GM21825 (cell line): ENCODE measurements at regions not wholly inside any gene's neighbourhood (a gene's known extent, or its start where the extent isn't known, plus 50 kb on each side); places are given as distances from the start of the nearest gene placed in this dataset.
"Not testable (repeated sequence)": the region's sequence is repeated elsewhere in the genome, so short reads cannot be mapped to it uniquely, and the experiment has no call there.

Experiments used
- ATAC-seq: cut with Tn5 transposase; IDR thresholded peaks from one replicate; pipeline ENCODE4 v1.9.1; 2021; ENCODE audit warnings: mild to moderate bottlenecking, moderate library complexity; ENCODE audit not compliant: unreplicated experiment

- ATAC-seq = no peak
Measured at GRCh38 chr2:176789751-176790150, 422.8 kb upstream of the HNRNPA3 start.

GRCh38 chr2:176790468-176790867, 422.1 kb upstream of the HNRNPA3 start:
- no peak for ATAC-seq

GRCh38 chr2:176793792-176794191, 418.8 kb upstream of the HNRNPA3 start:
- no peak for ATAC-seq

- no peak for ATAC-seq
Measured at GRCh38 chr2:176794392-176794791, 418.2 kb upstream of the HNRNPA3 start.

- no peak for ATAC-seq
Measured at GRCh38 chr2:176795823-176796222, 416.8 kb upstream of the HNRNPA3 start.

GRCh38 chr2:176796677-176797076, 415.9 kb upstream of the HNRNPA3 start:
- ATAC-seq = not testable (repeated sequence)

GRCh38 chr2:176804392-176804791, 408.2 kb upstream of the HNRNPA3 start:
- ATAC-seq = no peak

- ATAC-seq = no peak
Measured at GRCh38 chr2:176805345-176805744, 407.2 kb upstream of the HNRNPA3 start.

- ATAC-seq = no peak
Measured at GRCh38 chr2:176812246-176812775, 400.3 kb upstream of the HNRNPA3 start.

- no peak for ATAC-seq
Measured at GRCh38 chr2:176813156-176813555, 399.4 kb upstream of the HNRNPA3 start.

GRCh38 chr2:176813621-176814049, 399.0 kb upstream of the HNRNPA3 start:
- ATAC-seq = no peak

GRCh38 chr2:176814274-176814673, 398.3 kb upstream of the HNRNPA3 start:
- no peak for ATAC-seq

GRCh38 chr2:176814740-176815367, 397.7 kb upstream of the HNRNPA3 start:
- no peak for ATAC-seq

GRCh38 chr2:176817061-176817565, 395.5 kb upstream of the HNRNPA3 start:
- ATAC-seq = no peak

- no peak for ATAC-seq
Measured at GRCh38 chr2:176818076-176818475, 394.5 kb upstream of the HNRNPA3 start.

GRCh38 chr2:176818617-176819016, 394.0 kb upstream of the HNRNPA3 start:
- ATAC-seq = no peak

- no peak for ATAC-seq
Measured at GRCh38 chr2:176819306-176819705, 393.3 kb upstream of the HNRNPA3 start.

- no peak for ATAC-seq
Measured at GRCh38 chr2:176820371-176820932, 392.1 kb upstream of the HNRNPA3 start.

- ATAC-seq = no peak
Measured at GRCh38 chr2:176821350-176821749, 391.2 kb upstream of the HNRNPA3 start.

GRCh38 chr2:176822060-176822459, 390.5 kb upstream of the HNRNPA3 start:
- ATAC-seq = no peak

GRCh38 chr2:176826356-176826755, 386.2 kb upstream of the HNRNPA3 start:
- no peak for ATAC-seq

GRCh38 chr2:176826984-176827668, 385.5 kb upstream of the HNRNPA3 start:
- ATAC-seq = no peak
